ENCODE measurements at regions not wholly inside any gene's neighbourhood (a gene's known extent, or its start where the extent isn't known, plus 50 kb on each side); places are given as distances from the start of the nearest gene placed in this dataset.

- no peak for DNase-seq
- Mint-ChIP-seq H3K27me3 (ENCODE audit: unreplicated experiment) (no peaks in the 10 kb centered on the region), H3K4me1 (ENCODE audit: low read depth, unreplicated experiment) (peaks cover 16% of the 10 kb centered on the region), H3K27ac (ENCODE audit: unreplicated experiment) (no peak overlapping the region), H3K36me3 (ENCODE audit: insufficient read depth, unreplicated experiment) (no peaks in the 10 kb centered on the region), H3K9me3 (ENCODE audit: low read depth, unreplicated experiment) (peaks cover 6% of the 10 kb centered on the region), H3K4me3 (ENCODE audit: low read depth, unreplicated experiment) (peak overlapping the region; percentile 24)
- no peak for TF ChIP-seq CTCF (IDR thresholded peaks at IDR 0.05; ENCODE audit: unreplicated experiment)
- CTCF ChIA-PET = no interaction called here
- intact Hi-C loops (cut with micrococcal nuclease; ENCODE audit: unreplicated experiment) = no loop called here
- BruUV-seq (replicated peaks) = no TSS peak
These were observed 139.4 kb downstream of the PJA1 start for GRCh38 chrX:69025802-69026301.

- CTCF ChIA-PET = no interaction called here
These were observed 140.3 kb downstream of the PJA1 start for GRCh38 chrX:69024931-69025330.

GRCh38 chrX:69024161-69024736, 141.0 kb downstream of the PJA1 start:
- H3K27me3 Mint-ChIP-seq (ENCODE audit: unreplicated experiment) = no peaks in the 10 kb centered on the region
- no peak for DNase-seq
- TF ChIP-seq CTCF (IDR thresholded peaks at IDR 0.05; ENCODE audit: unreplicated experiment) = no peak
- no TSS peak for BruUV-seq (replicated peaks)
- no peak overlapping the region for H3K27ac Mint-ChIP-seq (ENCODE audit: unreplicated experiment)
- CTCF ChIA-PET = no interaction called here
- intact Hi-C loops (cut with micrococcal nuclease; ENCODE audit: unreplicated experiment) = no loop called here
- peaks cover 16% of the 10 kb centered on the region for H3K4me1 Mint-ChIP-seq (ENCODE audit: low read depth, unreplicated experiment)
- peaks cover 6% of the 10 kb centered on the region for H3K9me3 Mint-ChIP-seq (ENCODE audit: low read depth, unreplicated experiment)
- no peaks in the 10 kb centered on the region for H3K36me3 Mint-ChIP-seq (ENCODE audit: insufficient read depth, unreplicated experiment)
- H3K4me3 Mint-ChIP-seq (ENCODE audit: low read depth, unreplicated experiment) = no peak overlapping the region

More at GRCh38 chrX:69024931-69025330, 140.3 kb downstream of the PJA1 start:
- no peak for DNase-seq
- no peak overlapping the region for H3K4me3 Mint-ChIP-seq (ENCODE audit: low read depth, unreplicated experiment)
- H3K27ac Mint-ChIP-seq (ENCODE audit: unreplicated experiment) = no peak overlapping the region
- no peaks in the 10 kb centered on the region for H3K27me3 Mint-ChIP-seq (ENCODE audit: unreplicated experiment)
- intact Hi-C loops (cut with micrococcal nuclease; ENCODE audit: unreplicated experiment) = no loop called here
- no peak for TF ChIP-seq CTCF (IDR thresholded peaks at IDR 0.05; ENCODE audit: unreplicated experiment)
- H3K4me1 Mint-ChIP-seq (ENCODE audit: low read depth, unreplicated experiment) = peaks cover 16% of the 10 kb centered on the region
- BruUV-seq (replicated peaks) = no TSS peak
- H3K36me3 Mint-ChIP-seq (ENCODE audit: insufficient read depth, unreplicated experiment) = no peaks in the 10 kb centered on the region
- H3K9me3 Mint-ChIP-seq (ENCODE audit: low read depth, unreplicated experiment) = peaks cover 6% of the 10 kb centered on the region

- Mint-ChIP-seq H3K4me3 (ENCODE audit: low read depth, unreplicated experiment) (no peak overlapping the region), H3K27ac (ENCODE audit: unreplicated experiment) (no peak overlapping the region), H3K36me3 (ENCODE audit: insufficient read depth, unreplicated experiment) (no peaks in the 10 kb centered on the region), H3K9me3 (ENCODE audit: low read depth, unreplicated experiment) (peaks cover 6% of the 10 kb centered on the region), H3K4me1 (ENCODE audit: low read depth, unreplicated experiment) (peaks cover 14% of the 10 kb centered on the region), H3K27me3 (ENCODE audit: unreplicated experiment) (no peaks in the 10 kb centered on the region)
- no peak for TF ChIP-seq CTCF (IDR thresholded peaks at IDR 0.05; ENCODE audit: unreplicated experiment)
- BruUV-seq (replicated peaks) = no TSS peak
- CTCF ChIA-PET = interaction anchor here (1.2 kb wide), 1 partner anchor 19 kb away, joined by 3 read pairs; no protein-coding TSS in a partner anchor
- intact Hi-C loops (cut with micrococcal nuclease; ENCODE audit: unreplicated experiment) = no loop called here
- no peak for DNase-seq
These were observed 142.8 kb downstream of the PJA1 start for GRCh38 chrX:69022430-69022829.
